GM12878 (cell line): ENCODE measurements at regions not wholly inside any gene's neighbourhood (a gene's known extent, or its start where the extent isn't known, plus 50 kb on each side); places are given as distances from the start of the nearest gene placed in this dataset.

Source experiments
- ATAC-seq: fragments of 200-7000 bp; cut with Tn5 transposase; 3 replicates; pipeline ENCODE4 v1.9.1; 2020; ENCODE audit warnings: mild to moderate bottlenecking, moderate library complexity
- BruUV-seq: library from RNA; stranded (reverse); fragments of 400-500 nt; replicated peaks from 2 replicates; lab custom pipeline; 2021; lab: Mats Ljungman, UMichigan
- CTCF ChIA-PET: fragments of 300-600 bp; sonication (Branson Sonifier 250); formaldehyde crosslinking; extraction: SDS; loops from one replicate; lab custom pipeline; 2021; ENCODE audit warnings: inconsistent platforms; lab: Yijun Ruan, JAX
- POLR2A ChIA-PET: fragments of 350-600 bp; formaldehyde crosslinking; extraction: SDS; loops from one replicate; lab custom pipeline; 2021; ENCODE audit warnings: inconsistent platforms; lab: Charles Lee
- RAD21 ChIA-PET: fragments of 300-600 bp; sonication (Branson Sonifier 250); formaldehyde crosslinking; loops from one replicate; lab custom pipeline; 2023; ENCODE audit warnings: antibody characterized with exemption; ENCODE audit not compliant: unreplicated experiment; lab: Charles Lee
- SMC1A ChIA-PET: fragments of 300-600 bp; sonication (Branson Sonifier 250); formaldehyde crosslinking; loops from one replicate; lab custom pipeline; 2023; ENCODE audit not compliant: unreplicated experiment, uncharacterized antibody; lab: Charles Lee
- DNase-seq: peaks from one replicate; pipeline ENCODE4 v3.0.0-alpha.2; 2011; ENCODE audit warnings: low read depth, low spot score
- FAIRE-seq: peaks from 3 replicates; lab custom pipeline; 2011; peaks lifted over from hg19 to GRCh38; lab: Jason Lieb, UNC
- H2AFZ ChIP-seq: 2 replicates; pipeline ENCODE4 v1.6.0; 2011; ENCODE audit warnings: low read depth, low read length, control low read depth; ENCODE audit not compliant: control insufficient read depth
- H3K27ac ChIP-seq: 2 replicates; pipeline ENCODE4 v1.5.1; 2011; ENCODE audit warnings: control low read depth; ENCODE audit not compliant: control insufficient read depth, insufficient read depth
- H3K27me3 ChIP-seq, 2 experiments: replicated peaks in 1 of 2; 2 replicates each; pipeline versions ENCODE4 v1.6.0 to v1.6.1; 2011; ENCODE audit warnings: low read length in 1 of 2; ENCODE audit not compliant: control insufficient read depth in 2 of 2, insufficient read depth in 2 of 2
- H3K36me3 ChIP-seq, 2 experiments: 2 replicates each; pipeline ENCODE4 v1.5.1; 2011; ENCODE audit warnings: low read length in 1 of 2; ENCODE audit not compliant: control insufficient read depth in 2 of 2, insufficient read depth in 2 of 2
- H3K4me1 ChIP-seq: 2 replicates; pipeline ENCODE4 v1.6.1; 2011; ENCODE audit warnings: mild to moderate bottlenecking, low read length, moderate library complexity, mixed read lengths; ENCODE audit not compliant: control insufficient read depth, insufficient read depth
- H3K4me2 ChIP-seq: 2 replicates; pipeline ENCODE4 v1.6.0; 2011; ENCODE audit warnings: control low read depth; ENCODE audit not compliant: control insufficient read depth, insufficient read depth
- H3K4me3 ChIP-seq: fragments of 200-600 bp; sonication (generic); 2 replicates; pipeline ENCODE4 v1.5.1; 2016
- H3K79me2 ChIP-seq: 2 replicates; pipeline ENCODE4 v1.6.0; 2011; ENCODE audit warnings: low read length; ENCODE audit not compliant: control insufficient read depth, insufficient read depth
- H3K9ac ChIP-seq: 2 replicates; pipeline ENCODE4 v1.8.0; 2011; ENCODE audit warnings: low read length, control low read depth, mixed read lengths; ENCODE audit not compliant: control insufficient read depth, insufficient read depth
- H3K9me3 ChIP-seq: replicated peaks from 3 replicates; pipeline ENCODE4 v1.5.1; 2011; ENCODE audit warnings: mild to moderate bottlenecking, low read length; ENCODE audit not compliant: control insufficient read depth, insufficient read depth
- H4K20me1 ChIP-seq: 2 replicates; pipeline ENCODE4 v1.6.0; 2011; ENCODE audit not compliant: control insufficient read depth, insufficient read depth
- DPF2 ChIP-seq: fragments of 450-650 bp; IDR thresholded peaks from 2 replicates; pipeline ENCODE4 v1.6.1; 2017; ENCODE audit warnings: mild to moderate bottlenecking
- HCFC1 ChIP-seq: fragments of 150-350 bp; IDR thresholded peaks from 2 replicates; pipeline ENCODE4 v1.6.1; 2014; ENCODE audit warnings: low read length
- NBN ChIP-seq: fragments of 450-650 bp; IDR thresholded peaks from 2 replicates; pipeline ENCODE4 v1.6.1; 2016
- RFX5 ChIP-seq: IDR thresholded peaks from 2 replicates; pipeline ENCODE4 v1.6.1; 2011; ENCODE audit warnings: low read depth, low read length, improper control_type of control experiment
- SPI1 ChIP-seq: IDR thresholded peaks from 2 replicates; pipeline ENCODE4 v1.6.1; 2011; ENCODE audit warnings: low read depth, mild to moderate bottlenecking, low read length, moderate library complexity, borderline replicate concordance; ENCODE audit not compliant: insufficient read depth
- SREBF2 ChIP-seq: IDR thresholded peaks from 2 replicates; pipeline ENCODE4 v1.6.1; 2012; ENCODE audit warnings: mild to moderate bottlenecking, low read length
- STAT1 ChIP-seq: fragments of 450-650 bp; conservative IDR thresholded peaks from 2 replicates; pipeline ENCODE4 v1.6.1; 2014; ENCODE audit warnings: antibody characterized with exemption, mild to moderate bottlenecking
- SUZ12 ChIP-seq: fragments of 200-600 bp; sonication (generic); IDR thresholded peaks from one replicate; pipeline ENCODE4 v1.6.1; 2018; ENCODE audit warnings: antibody characterized with exemption, mild to moderate bottlenecking; ENCODE audit not compliant: unreplicated experiment
- TARDBP ChIP-seq: IDR thresholded peaks from 2 replicates; pipeline ENCODE4 v1.6.1; 2016; ENCODE audit warnings: borderline replicate concordance
- ZNF384 ChIP-seq: IDR thresholded peaks from 2 replicates; pipeline ENCODE4 v1.6.1; 2012; ENCODE audit warnings: low read depth, mild to moderate bottlenecking, low read length, improper control_type of control experiment, borderline replicate concordance
- WGBS: methylation state at CpG from one replicate; pipeline ENCODE4 v1.1.6; 2016; ENCODE audit warnings: low lambda C conversion rate; ENCODE audit not compliant: insufficient replicate concordance, insufficient coverage; ENCODE audit errors: missing lambda C conversion rate; 5-methylcytosine and 5-hydroxymethylcytosine counted together
- in situ Hi-C: fragments of 300-500 bp; cut with MboI; formaldehyde crosslinking; loops from 9 replicates; pipeline ENCODE4 v1.14.3; 2018; ENCODE audit warnings: mixed read lengths
- intact Hi-C: fragments of 100-400 bp; cut with micrococcal nuclease; formaldehyde crosslinking; loops from one replicate; pipeline ENCODE4 v1.14.2; 2022; ENCODE audit not compliant: unreplicated experiment
- TF ChIP-seq, protein P1 (sequence below): fragments of 450-650 bp; conservative IDR thresholded peaks from 2 replicates; pipeline ENCODE4 v1.6.1; 2017; ENCODE audit warnings: mild to moderate bottlenecking, moderate library complexity
- TF ChIP-seq, protein P2 (sequence below), 3 experiments: IDR thresholded peaks in 2 of 3; conservative IDR thresholded peaks in 1 of 3; 2 replicates each; pipeline ENCODE4 v1.5.1; 2011; ENCODE audit warnings: low read depth in 3 of 3, low read length in 3 of 3, mild to moderate bottlenecking in 3 of 3, control low read depth in 2 of 3, moderate library complexity in 2 of 3, inconsistent platforms in 1 of 3, mixed read lengths in 1 of 3; ENCODE audit not compliant: control insufficient read depth in 2 of 3, insufficient read depth in 1 of 3; ENCODE audit errors: extremely low read depth in 1 of 3
- TF ChIP-seq, protein P3 (sequence below): fragments of 450-650 bp; IDR thresholded peaks from 2 replicates; pipeline ENCODE4 v1.6.1; 2018; ENCODE audit warnings: mild to moderate bottlenecking, low read depth, moderate library complexity; ENCODE audit not compliant: partially characterized antibody

DNA sequence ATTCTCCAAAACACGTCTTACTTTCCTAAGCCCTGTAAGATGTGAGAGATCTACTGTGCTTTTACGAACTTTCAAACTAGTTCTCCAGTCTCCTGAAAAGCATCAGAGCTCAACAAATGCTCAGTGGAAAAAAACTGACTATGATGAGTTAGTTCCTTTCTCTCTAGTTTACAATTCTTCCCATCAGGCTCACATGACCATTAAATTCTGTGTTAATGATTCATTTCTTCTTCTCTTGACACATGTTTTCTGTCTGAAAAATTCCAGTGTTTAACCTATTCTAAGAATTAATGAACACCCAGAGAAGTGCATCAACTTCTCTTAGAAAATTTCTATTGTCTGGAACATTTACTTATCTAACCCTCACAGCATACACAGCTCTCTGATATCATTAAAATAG lies 844.3 kb downstream of the SI start:
- Histone ChIP-seq H3K4me3 (no peak overlapping the region), H3K9me3 (no peaks in the 10 kb centered on the region), H3K4me1 (no peaks in the 10 kb centered on the region), H4K20me1 (no peaks in the 10 kb centered on the region), H3K27me3 (no peaks in the 10 kb centered on the region), H3K27ac (no peak overlapping the region), H3K79me2 (no peaks in the 10 kb centered on the region), H3K4me2 (no peak overlapping the region), H2AFZ (no peak overlapping the region), H3K9ac (no peak overlapping the region), H3K36me3 (no peaks in the 10 kb centered on the region)
- BruUV-seq, result no TSS peak
- DNase-seq (no peak), ATAC-seq (no peak), FAIRE-seq (no peak)
- POLR2A ChIA-PET, result no interaction called here
- in situ Hi-C loops (no loop called here), intact Hi-C loops (no loop called here)
- SMC1A ChIA-PET, result interaction anchor here (1.3 kb wide), 1 partner anchor 20 kb away, joined by 4 read pairs; no protein-coding TSS in a partner anchor
- 0% methylated on average over 2 of the region's 2 CpGs for WGBS
- RAD21 ChIA-PET, result no interaction called here
- CTCF ChIA-PET, result no interaction called here
- TF ChIP-seq RFX5 (no peak), SUZ12 (no peak), DPF2 (no peak)

DNA sequence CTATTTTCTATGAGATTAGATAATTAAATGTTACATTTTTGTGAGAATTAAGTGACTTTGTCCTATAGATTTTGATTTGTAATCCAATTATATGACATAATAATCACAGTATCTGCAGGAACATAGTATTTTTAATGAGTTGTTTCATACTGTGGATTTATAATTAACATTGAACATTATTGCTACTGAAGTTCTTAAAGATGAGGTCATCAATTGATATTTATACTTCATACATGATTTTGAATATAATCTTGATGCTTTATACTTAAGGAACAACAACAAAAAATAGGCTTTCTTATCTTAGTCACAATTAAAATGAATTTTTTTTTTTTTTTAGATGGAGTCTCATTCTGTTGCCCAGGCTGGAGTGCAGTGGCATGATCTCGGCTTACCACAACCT lies 846.6 kb downstream of the SI start:
- no peak overlapping the region for H3K4me3 ChIP-seq
- H2AFZ ChIP-seq, result no peak overlapping the region
- H3K9me3 ChIP-seq, result no peaks in the 10 kb centered on the region
- DNase-seq (no peak), FAIRE-seq (no peak), ATAC-seq (no peak)
- no peaks in the 10 kb centered on the region for H3K36me3 ChIP-seq
- ChIA-PET CTCF (no interaction called here), SMC1A (no interaction called here), POLR2A (no interaction called here), RAD21 (no interaction called here)
- H3K79me2 ChIP-seq, result no peaks in the 10 kb centered on the region
- in situ Hi-C loops, result no loop called here
- no peak overlapping the region for H3K9ac ChIP-seq
- H3K4me1 ChIP-seq, result no peaks in the 10 kb centered on the region
- intact Hi-C loops, result no loop called here
- H3K4me2 ChIP-seq, result no peak overlapping the region
- H4K20me1 ChIP-seq, result no peaks in the 10 kb centered on the region
- TF ChIP-seq ZNF384 (no peak), TARDBP (no peak), NBN (no peak), STAT1 (no peak), SREBF2 (no peak), SPI1 (no peak), HCFC1 (no peak)
- TF ChIP-seq, protein P1, sequence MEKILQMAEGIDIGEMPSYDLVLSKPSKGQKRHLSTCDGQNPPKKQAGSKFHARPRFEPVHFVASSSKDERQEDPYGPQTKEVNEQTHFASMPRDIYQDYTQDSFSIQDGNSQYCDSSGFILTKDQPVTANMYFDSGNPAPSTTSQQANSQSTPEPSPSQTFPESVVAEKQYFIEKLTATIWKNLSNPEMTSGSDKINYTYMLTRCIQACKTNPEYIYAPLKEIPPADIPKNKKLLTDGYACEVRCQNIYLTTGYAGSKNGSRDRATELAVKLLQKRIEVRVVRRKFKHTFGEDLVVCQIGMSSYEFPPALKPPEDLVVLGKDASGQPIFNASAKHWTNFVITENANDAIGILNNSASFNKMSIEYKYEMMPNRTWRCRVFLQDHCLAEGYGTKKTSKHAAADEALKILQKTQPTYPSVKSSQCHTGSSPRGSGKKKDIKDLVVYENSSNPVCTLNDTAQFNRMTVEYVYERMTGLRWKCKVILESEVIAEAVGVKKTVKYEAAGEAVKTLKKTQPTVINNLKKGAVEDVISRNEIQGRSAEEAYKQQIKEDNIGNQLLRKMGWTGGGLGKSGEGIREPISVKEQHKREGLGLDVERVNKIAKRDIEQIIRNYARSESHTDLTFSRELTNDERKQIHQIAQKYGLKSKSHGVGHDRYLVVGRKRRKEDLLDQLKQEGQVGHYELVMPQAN, result no peak
- TF ChIP-seq, protein P2, sequence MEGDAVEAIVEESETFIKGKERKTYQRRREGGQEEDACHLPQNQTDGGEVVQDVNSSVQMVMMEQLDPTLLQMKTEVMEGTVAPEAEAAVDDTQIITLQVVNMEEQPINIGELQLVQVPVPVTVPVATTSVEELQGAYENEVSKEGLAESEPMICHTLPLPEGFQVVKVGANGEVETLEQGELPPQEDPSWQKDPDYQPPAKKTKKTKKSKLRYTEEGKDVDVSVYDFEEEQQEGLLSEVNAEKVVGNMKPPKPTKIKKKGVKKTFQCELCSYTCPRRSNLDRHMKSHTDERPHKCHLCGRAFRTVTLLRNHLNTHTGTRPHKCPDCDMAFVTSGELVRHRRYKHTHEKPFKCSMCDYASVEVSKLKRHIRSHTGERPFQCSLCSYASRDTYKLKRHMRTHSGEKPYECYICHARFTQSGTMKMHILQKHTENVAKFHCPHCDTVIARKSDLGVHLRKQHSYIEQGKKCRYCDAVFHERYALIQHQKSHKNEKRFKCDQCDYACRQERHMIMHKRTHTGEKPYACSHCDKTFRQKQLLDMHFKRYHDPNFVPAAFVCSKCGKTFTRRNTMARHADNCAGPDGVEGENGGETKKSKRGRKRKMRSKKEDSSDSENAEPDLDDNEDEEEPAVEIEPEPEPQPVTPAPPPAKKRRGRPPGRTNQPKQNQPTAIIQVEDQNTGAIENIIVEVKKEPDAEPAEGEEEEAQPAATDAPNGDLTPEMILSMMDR (IDR thresholded peaks at IDR 0.05 in 2 of 3, conservative IDR thresholded peaks at IDR 0.05 in 1 of 3; ENCODE audit: control insufficient read depth in 2 of 3, extremely low read depth in 1 of 3, insufficient read depth in 1 of 3, low read depth in 3 of 3, low read length in 3 of 3), result no peak
- TF ChIP-seq, protein P3, sequence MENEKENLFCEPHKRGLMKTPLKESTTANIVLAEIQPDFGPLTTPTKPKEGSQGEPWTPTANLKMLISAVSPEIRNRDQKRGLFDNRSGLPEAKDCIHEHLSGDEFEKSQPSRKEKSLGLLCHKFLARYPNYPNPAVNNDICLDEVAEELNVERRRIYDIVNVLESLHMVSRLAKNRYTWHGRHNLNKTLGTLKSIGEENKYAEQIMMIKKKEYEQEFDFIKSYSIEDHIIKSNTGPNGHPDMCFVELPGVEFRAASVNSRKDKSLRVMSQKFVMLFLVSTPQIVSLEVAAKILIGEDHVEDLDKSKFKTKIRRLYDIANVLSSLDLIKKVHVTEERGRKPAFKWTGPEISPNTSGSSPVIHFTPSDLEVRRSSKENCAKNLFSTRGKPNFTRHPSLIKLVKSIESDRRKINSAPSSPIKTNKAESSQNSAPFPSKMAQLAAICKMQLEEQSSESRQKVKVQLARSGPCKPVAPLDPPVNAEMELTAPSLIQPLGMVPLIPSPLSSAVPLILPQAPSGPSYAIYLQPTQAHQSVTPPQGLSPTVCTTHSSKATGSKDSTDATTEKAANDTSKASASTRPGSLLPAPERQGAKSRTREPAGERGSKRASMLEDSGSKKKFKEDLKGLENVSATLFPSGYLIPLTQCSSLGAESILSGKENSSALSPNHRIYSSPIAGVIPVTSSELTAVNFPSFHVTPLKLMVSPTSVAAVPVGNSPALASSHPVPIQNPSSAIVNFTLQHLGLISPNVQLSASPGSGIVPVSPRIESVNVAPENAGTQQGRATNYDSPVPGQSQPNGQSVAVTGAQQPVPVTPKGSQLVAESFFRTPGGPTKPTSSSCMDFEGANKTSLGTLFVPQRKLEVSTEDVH, result no peak
- 30% methylated on average over 1 of the region's 1 CpG for WGBS
- H3K27me3 ChIP-seq, result no peaks in the 10 kb centered on the region
- no TSS peak for BruUV-seq
- no peak overlapping the region for H3K27ac ChIP-seq
